SK-N-MC (cell line): ENCODE measurements at regions not wholly inside any gene's neighbourhood (a gene's known extent, or its start where the extent isn't known, plus 50 kb on each side); places are given as distances from the start of the nearest gene placed in this dataset.
"Not testable (repeated sequence)": the region's sequence is repeated elsewhere in the genome, so short reads cannot be mapped to it uniquely, and the experiment has no call there.

Experiments used
- EZH2 ChIP-seq: fragments of 200-600 bp; sonication (generic); IDR thresholded peaks from one replicate; pipeline ENCODE4 v1.6.1; 2017; ENCODE audit warnings: antibody characterized with exemption
- POLR2AphosphoS5 ChIP-seq: IDR thresholded peaks from 2 replicates; pipeline ENCODE4 v1.6.1; 2012; ENCODE audit warnings: mild to moderate bottlenecking, low read depth, low read length, borderline replicate concordance

DNA sequence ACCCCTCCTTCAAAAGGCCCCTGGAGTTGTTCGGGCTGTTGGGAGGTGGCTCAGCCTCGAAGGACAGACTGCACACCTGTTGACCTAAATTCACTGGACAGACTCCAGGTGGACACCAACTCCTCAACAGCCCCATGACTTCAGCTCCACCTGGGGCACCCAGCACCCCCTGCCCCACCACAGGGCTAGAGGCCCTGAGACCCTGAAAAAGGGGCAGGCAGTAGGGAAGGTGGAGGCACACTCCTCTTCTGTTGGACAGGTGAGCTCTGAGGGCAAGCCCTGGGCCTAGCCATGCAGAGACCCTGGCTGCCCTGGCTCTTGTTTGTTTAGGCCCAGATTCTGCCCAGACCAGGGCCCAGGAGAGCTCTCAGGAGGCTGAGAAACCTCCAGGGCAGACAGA lies 409.7 kb upstream of the CAMK1G start:
- not testable (repeated sequence) for TF ChIP-seq POLR2AphosphoS5, EZH2
